ENCODE measurements at regions not wholly inside any gene's neighbourhood (a gene's known extent, or its start where the extent isn't known, plus 50 kb on each side); places are given as distances from the start of the nearest gene placed in this dataset.

DNA sequence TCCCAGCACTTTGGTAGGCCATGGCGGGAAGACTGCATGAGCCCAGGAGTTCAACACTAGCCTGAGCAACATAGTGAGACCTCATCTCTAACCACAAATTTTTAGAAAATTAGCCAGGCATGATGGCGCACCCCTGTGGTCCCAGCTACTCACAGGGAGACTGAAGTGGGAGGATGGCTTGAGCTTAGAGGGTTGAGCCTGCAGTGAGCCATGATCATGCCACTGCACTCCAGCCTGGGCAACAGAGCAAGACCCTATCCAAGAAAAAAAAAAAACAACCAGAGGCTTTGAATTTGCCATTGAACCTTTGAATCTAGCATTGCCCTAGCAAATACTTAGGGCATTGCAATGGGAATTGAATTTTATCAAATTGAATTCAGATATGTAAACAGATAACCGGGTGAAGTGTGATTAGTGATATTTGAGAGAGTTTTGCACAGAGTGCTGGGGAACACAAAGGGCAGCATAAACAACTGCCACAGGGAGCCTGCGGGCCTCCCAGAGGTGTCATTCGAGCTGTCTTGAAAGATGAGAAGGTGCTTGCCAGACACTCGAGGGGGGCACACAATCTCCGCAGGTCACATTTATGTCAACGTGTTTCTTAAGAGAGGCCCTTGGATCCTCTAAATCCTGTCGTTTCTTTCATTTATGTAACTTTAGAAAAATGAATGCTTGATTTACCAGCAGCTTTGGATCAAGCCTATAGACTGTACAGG lies 200.3 kb downstream of the AASDH start:
- TF ChIP-seq ZNF430 (CRISPR knock-in tag; IDR thresholded peaks at IDR 0.05) (no peak), POLR2A (IDR thresholded peaks at IDR 0.05; ENCODE audit: insufficient read depth in 1 of 2, low read depth in 2 of 2, low read length in 2 of 2) (no peak), TCF12 (IDR thresholded peaks at IDR 0.05) (no peak), TCF12 (CRISPR knock-in tag; IDR thresholded peaks at IDR 0.05) (no peak), MAZ (IDR thresholded peaks at IDR 0.05; ENCODE audit: borderline replicate concordance, low read depth, low read length) (no peak), MAZ (CRISPR knock-in tag; IDR thresholded peaks at IDR 0.05; ENCODE audit: low read depth) (no peak)
- TF ChIP-seq, protein P1, sequence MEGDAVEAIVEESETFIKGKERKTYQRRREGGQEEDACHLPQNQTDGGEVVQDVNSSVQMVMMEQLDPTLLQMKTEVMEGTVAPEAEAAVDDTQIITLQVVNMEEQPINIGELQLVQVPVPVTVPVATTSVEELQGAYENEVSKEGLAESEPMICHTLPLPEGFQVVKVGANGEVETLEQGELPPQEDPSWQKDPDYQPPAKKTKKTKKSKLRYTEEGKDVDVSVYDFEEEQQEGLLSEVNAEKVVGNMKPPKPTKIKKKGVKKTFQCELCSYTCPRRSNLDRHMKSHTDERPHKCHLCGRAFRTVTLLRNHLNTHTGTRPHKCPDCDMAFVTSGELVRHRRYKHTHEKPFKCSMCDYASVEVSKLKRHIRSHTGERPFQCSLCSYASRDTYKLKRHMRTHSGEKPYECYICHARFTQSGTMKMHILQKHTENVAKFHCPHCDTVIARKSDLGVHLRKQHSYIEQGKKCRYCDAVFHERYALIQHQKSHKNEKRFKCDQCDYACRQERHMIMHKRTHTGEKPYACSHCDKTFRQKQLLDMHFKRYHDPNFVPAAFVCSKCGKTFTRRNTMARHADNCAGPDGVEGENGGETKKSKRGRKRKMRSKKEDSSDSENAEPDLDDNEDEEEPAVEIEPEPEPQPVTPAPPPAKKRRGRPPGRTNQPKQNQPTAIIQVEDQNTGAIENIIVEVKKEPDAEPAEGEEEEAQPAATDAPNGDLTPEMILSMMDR (CRISPR knock-in tag; IDR thresholded peaks at IDR 0.05), result no peak
- TF ChIP-seq, protein P2, sequence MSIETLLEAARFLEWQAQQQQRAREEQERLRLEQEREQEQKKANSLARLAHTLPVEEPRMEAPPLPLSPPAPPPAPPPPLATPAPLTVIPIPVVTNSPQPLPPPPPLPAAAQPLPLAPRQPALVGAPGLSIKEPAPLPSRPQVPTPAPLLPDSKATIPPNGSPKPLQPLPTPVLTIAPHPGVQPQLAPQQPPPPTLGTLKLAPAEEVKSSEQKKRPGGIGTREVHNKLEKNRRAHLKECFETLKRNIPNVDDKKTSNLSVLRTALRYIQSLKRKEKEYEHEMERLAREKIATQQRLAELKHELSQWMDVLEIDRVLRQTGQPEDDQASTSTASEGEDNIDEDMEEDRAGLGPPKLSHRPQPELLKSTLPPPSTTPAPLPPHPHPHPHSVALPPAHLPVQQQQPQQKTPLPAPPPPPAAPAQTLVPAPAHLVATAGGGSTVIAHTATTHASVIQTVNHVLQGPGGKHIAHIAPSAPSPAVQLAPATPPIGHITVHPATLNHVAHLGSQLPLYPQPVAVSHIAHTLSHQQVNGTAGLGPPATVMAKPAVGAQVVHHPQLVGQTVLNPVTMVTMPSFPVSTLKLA (IDR thresholded peaks at IDR 0.05), result no peak

Measured in HepG2 (cell line).